Nephron progenitor cell (in vitro differentiated cells): ENCODE measurements at regions not wholly inside any gene's neighbourhood (a gene's known extent, or its start where the extent isn't known, plus 50 kb on each side); places are given as distances from the start of the nearest gene placed in this dataset.
A peak's percentile ranks its signal among the peaks of the same experiment; 100 is the strongest.

Experiments used
- DNase-seq: peaks from one replicate; pipeline ENCODE4 v3.0.0; 2021
- H3K27ac Mint-ChIP-seq: 2 replicates; pipeline ENCODE4 v1.8.0; 2021; ENCODE audit warnings: mild to moderate bottlenecking, moderate library complexity, mixed read lengths
- H3K27me3 Mint-ChIP-seq: 2 replicates; pipeline ENCODE4 v1.8.0; 2021; ENCODE audit warnings: mild to moderate bottlenecking, low read depth, mixed read lengths; ENCODE audit not compliant: poor library complexity
- H3K36me3 Mint-ChIP-seq: 2 replicates; pipeline ENCODE4 v1.8.0; 2021; ENCODE audit warnings: low read depth, mixed read lengths
- H3K4me1 Mint-ChIP-seq: 2 replicates; pipeline ENCODE4 v1.8.0; 2021; ENCODE audit warnings: mixed read lengths
- H3K4me3 Mint-ChIP-seq: 2 replicates; pipeline ENCODE4 v1.8.0; 2021; ENCODE audit warnings: mild to moderate bottlenecking, moderate library complexity, mixed read lengths
- H3K9me3 Mint-ChIP-seq: 2 replicates; pipeline ENCODE4 v1.8.0; 2021; ENCODE audit warnings: mild to moderate bottlenecking, moderate library complexity, mixed read lengths
- CTCF ChIP-seq: fragments of 200-600 bp; sonication (generic); IDR thresholded peaks from 2 replicates; pipeline ENCODE4 v1.5.0; 2021; ENCODE audit warnings: antibody characterized with exemption

- H3K27ac Mint-ChIP-seq = no peak overlapping the region
- no peaks in the 10 kb centered on the region for H3K9me3 Mint-ChIP-seq
- H3K4me1 Mint-ChIP-seq = peaks cover 19% of the 10 kb centered on the region
- no peak for TF ChIP-seq CTCF
- no peaks in the 10 kb centered on the region for H3K36me3 Mint-ChIP-seq
- H3K27me3 Mint-ChIP-seq = peaks cover 11% of the 10 kb centered on the region
- no peak overlapping the region for H3K4me3 Mint-ChIP-seq
- DNase-seq = no peak
Measured at GRCh38 chr7:46212425-46213153, 291.5 kb upstream of the IGFBP3 start.

- Mint-ChIP-seq H3K27ac (no peak overlapping the region), H3K9me3 (no peaks in the 10 kb centered on the region), H3K27me3 (peaks cover 8% of the 10 kb centered on the region), H3K4me3 (no peak overlapping the region), H3K4me1 (peaks cover 19% of the 10 kb centered on the region), H3K36me3 (no peaks in the 10 kb centered on the region)
- TF ChIP-seq CTCF = no peak
- no peak for DNase-seq
Measured at GRCh38 chr7:46210467-46210866, 289.4 kb upstream of the IGFBP3 start.

DNA sequence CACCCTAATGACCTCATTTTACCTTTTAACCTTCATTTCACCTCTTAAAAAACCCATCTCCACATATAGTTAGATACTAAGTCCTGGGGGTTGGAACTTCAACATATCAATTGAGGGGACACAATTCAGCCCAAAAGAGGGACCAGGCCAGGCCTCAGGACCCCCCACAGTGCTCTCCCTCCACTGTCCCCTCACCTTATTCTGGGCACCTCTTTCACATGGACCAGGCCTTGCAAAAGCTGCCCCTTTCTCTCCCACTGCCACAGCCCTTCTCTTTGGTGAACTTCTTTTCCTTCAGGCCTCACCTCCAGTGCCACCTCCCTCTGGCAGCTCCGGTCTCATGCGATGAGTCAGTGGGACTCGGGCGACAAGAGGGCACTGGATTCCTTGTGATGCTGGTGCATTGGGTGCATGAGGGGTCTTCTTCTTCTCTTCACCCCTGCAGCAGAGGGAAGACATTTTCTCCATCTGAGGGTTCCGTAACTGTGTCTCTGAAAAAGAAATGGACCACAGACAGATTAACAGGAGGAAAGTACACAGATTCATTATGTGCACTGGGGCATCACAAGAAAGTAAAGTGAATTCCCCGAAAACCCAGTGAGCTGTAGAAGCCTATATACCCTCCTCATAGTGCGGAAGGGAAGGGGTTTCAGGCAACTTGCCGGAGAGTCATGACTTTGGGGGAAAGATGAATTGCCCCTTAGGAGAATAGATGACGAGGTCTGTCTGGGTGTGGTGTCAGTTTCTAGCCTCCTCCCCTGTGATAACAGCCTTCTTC, 288.7 kb upstream of the IGFBP3 start:
- Mint-ChIP-seq H3K36me3 (no peaks in the 10 kb centered on the region), H3K9me3 (no peaks in the 10 kb centered on the region), H3K27ac (no peak overlapping the region), H3K27me3 (peaks cover 5% of the 10 kb centered on the region), H3K4me3 (no peak overlapping the region), H3K4me1 (peaks cover 19% of the 10 kb centered on the region)
- TF ChIP-seq CTCF = no peak
- no peak for DNase-seq

- no peaks in the 10 kb centered on the region for H3K9me3 Mint-ChIP-seq
Measured at GRCh38 chr7:46208635-46209525, 287.8 kb upstream of the IGFBP3 start.

More at GRCh38 chr7:46208635-46209525, 287.8 kb upstream of the IGFBP3 start:
- no peak overlapping the region for H3K4me3 Mint-ChIP-seq
- H3K27ac Mint-ChIP-seq = peak overlapping the region; percentile 68
- TF ChIP-seq CTCF = no peak
- peaks cover 25% of the 10 kb centered on the region for H3K4me1 Mint-ChIP-seq
- no peaks in the 10 kb centered on the region for H3K36me3 Mint-ChIP-seq
- DNase-seq = no peak
- H3K27me3 Mint-ChIP-seq = peaks cover 6% of the 10 kb centered on the region
